ENCODE measurements at regions not wholly inside any gene's neighbourhood (a gene's known extent, or its start where the extent isn't known, plus 50 kb on each side); places are given as distances from the start of the nearest gene placed in this dataset.
A peak's percentile ranks its signal among the peaks of the same experiment; 100 is the strongest.

DNA sequence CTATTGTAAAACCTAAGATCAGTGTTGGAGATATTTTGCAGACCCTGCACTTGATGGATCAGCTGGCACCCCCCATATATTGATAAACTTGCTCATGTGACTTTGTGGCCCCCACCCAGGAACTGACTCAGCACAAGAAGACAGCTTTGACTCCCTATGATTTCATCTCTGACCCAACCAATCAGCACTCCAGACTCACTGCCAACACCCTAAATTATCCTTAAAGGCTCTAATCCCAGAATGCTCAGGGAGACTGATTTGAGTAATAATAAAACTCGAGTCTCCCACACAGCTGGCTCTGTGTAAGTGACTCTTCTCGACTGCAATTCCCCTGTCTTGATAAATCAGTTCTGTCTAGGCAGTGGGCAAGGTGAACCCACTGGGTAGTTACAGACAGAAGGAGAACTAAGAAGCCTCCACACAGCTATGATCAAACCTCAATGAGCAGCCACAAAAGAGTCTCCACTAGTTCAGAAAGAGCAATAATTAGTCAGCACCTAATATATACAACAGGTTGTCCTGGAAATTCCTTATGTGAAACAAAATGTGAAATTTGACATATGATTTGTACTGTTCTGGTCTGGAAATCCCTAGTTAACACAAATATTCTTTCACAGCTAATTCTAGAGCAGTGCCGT is 52.2 kb downstream of the ACTL7B start:
- Histone ChIP-seq H3K4me3 (ENCODE audit: low read depth, low read length) (no peak overlapping the region), H3K9me3 (ENCODE audit: control insufficient read depth, insufficient read depth, low read depth, low read length) (no peaks in the 10 kb centered on the region), H3K9ac (ENCODE audit: low read length) (no peak overlapping the region), H3K36me3 (ENCODE audit: control insufficient read depth, insufficient read depth, low read length) (no peaks in the 10 kb centered on the region), H3K4me1 (ENCODE audit: control insufficient read depth, insufficient read depth, low read length) (peaks cover 28% of the 10 kb centered on the region), H3K27ac (ENCODE audit: low read depth, low read length) (no peak overlapping the region), H3K27me3 (ENCODE audit: control insufficient read depth, insufficient read depth, low read length) (no peaks in the 10 kb centered on the region)

- no peaks in the 10 kb centered on the region for H3K9me3 ChIP-seq (ENCODE audit: control insufficient read depth, insufficient read depth, low read depth, low read length)
- no peaks in the 10 kb centered on the region for H3K36me3 ChIP-seq (ENCODE audit: control insufficient read depth, insufficient read depth, low read length)
- peaks cover 28% of the 10 kb centered on the region for H3K4me1 ChIP-seq (ENCODE audit: control insufficient read depth, insufficient read depth, low read length)
- no peak overlapping the region for H3K27ac ChIP-seq (ENCODE audit: low read depth, low read length)
- no peaks in the 10 kb centered on the region for H3K27me3 ChIP-seq (ENCODE audit: control insufficient read depth, insufficient read depth, low read length)
- H3K9ac ChIP-seq (ENCODE audit: low read length), result no peak overlapping the region
- H3K4me3 ChIP-seq (ENCODE audit: low read depth, low read length), result no peak overlapping the region
Observed at GRCh38 chr9:108802967-108803366, 52.8 kb downstream of the ACTL7B start.

GRCh38 chr9:108801949-108802348 is 53.8 kb downstream of the ACTL7B start:
- no peaks in the 10 kb centered on the region for H3K36me3 ChIP-seq (ENCODE audit: control insufficient read depth, insufficient read depth, low read length)
- H3K9me3 ChIP-seq (ENCODE audit: control insufficient read depth, insufficient read depth, low read depth, low read length), result no peaks in the 10 kb centered on the region
- H3K4me1 ChIP-seq (ENCODE audit: control insufficient read depth, insufficient read depth, low read length), result peaks cover 28% of the 10 kb centered on the region
- H3K9ac ChIP-seq (ENCODE audit: low read length), result no peak overlapping the region
- no peaks in the 10 kb centered on the region for H3K27me3 ChIP-seq (ENCODE audit: control insufficient read depth, insufficient read depth, low read length)
- no peak overlapping the region for H3K27ac ChIP-seq (ENCODE audit: low read depth, low read length)
- 0 out of 2 replicates have a peak overlapping the region, but pooled peaks have one; percentile 8 for H3K4me3 ChIP-seq (ENCODE audit: low read depth, low read length)

DNA sequence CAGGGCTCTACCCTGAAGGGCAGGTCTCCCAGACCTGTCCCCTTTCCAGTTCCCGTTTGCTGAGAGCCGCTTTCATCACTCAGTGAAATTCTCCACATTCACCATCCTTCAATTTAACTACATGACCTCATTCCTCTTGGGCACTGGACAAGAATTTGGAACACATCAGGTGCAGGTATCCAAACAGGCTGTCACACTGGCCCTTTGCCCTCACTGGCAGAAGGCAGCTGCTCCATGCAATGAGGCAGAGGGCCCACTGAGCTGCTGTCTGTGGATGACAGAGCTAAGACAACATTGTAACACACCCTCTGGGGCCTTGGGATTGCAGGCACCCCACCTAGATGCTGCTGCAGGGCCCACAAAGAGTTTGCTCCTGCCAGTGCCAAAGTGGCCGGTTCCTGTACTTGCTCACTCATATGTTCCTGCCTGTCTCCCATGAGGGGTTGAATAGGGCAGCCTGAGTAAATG is 55.1 kb downstream of the ACTL7B start:
- H3K27ac ChIP-seq (ENCODE audit: low read depth, low read length), result no peak overlapping the region
- H3K4me3 ChIP-seq (ENCODE audit: low read depth, low read length), result no peak overlapping the region
- no peaks in the 10 kb centered on the region for H3K36me3 ChIP-seq (ENCODE audit: control insufficient read depth, insufficient read depth, low read length)
- peaks cover 24% of the 10 kb centered on the region for H3K4me1 ChIP-seq (ENCODE audit: control insufficient read depth, insufficient read depth, low read length)
- H3K9ac ChIP-seq (ENCODE audit: low read length), result no peak overlapping the region
- no peaks in the 10 kb centered on the region for H3K27me3 ChIP-seq (ENCODE audit: control insufficient read depth, insufficient read depth, low read length)
- no peaks in the 10 kb centered on the region for H3K9me3 ChIP-seq (ENCODE audit: control insufficient read depth, insufficient read depth, low read depth, low read length)

GRCh38 chr9:108793573-108793972 is 62.2 kb downstream of the ACTL7B start:
- H3K27me3 ChIP-seq (ENCODE audit: control insufficient read depth, insufficient read depth, low read length), result no peaks in the 10 kb centered on the region
- no peak overlapping the region for H3K27ac ChIP-seq (ENCODE audit: low read depth, low read length)
- no peak overlapping the region for H3K9ac ChIP-seq (ENCODE audit: low read length)
- no peak overlapping the region for H3K4me3 ChIP-seq (ENCODE audit: low read depth, low read length)
- peaks cover 9% of the 10 kb centered on the region for H3K9me3 ChIP-seq (ENCODE audit: control insufficient read depth, insufficient read depth, low read depth, low read length)
- H3K4me1 ChIP-seq (ENCODE audit: control insufficient read depth, insufficient read depth, low read length), result no peaks in the 10 kb centered on the region
- no peaks in the 10 kb centered on the region for H3K36me3 ChIP-seq (ENCODE audit: control insufficient read depth, insufficient read depth, low read length)

- Histone ChIP-seq H3K36me3 (ENCODE audit: control insufficient read depth, insufficient read depth, low read length) (no peaks in the 10 kb centered on the region), H3K4me1 (ENCODE audit: control insufficient read depth, insufficient read depth, low read length) (peaks cover 12% of the 10 kb centered on the region), H3K27ac (ENCODE audit: low read depth, low read length) (no peak overlapping the region), H3K27me3 (ENCODE audit: control insufficient read depth, insufficient read depth, low read length) (no peaks in the 10 kb centered on the region), H3K4me3 (ENCODE audit: low read depth, low read length) (no peak overlapping the region), H3K9me3 (ENCODE audit: control insufficient read depth, insufficient read depth, low read depth, low read length) (peaks cover 9% of the 10 kb centered on the region), H3K9ac (ENCODE audit: low read length) (no peak overlapping the region)
Observed at GRCh38 chr9:108789742-108790141, 66.0 kb downstream of the ACTL7B start.

DNA sequence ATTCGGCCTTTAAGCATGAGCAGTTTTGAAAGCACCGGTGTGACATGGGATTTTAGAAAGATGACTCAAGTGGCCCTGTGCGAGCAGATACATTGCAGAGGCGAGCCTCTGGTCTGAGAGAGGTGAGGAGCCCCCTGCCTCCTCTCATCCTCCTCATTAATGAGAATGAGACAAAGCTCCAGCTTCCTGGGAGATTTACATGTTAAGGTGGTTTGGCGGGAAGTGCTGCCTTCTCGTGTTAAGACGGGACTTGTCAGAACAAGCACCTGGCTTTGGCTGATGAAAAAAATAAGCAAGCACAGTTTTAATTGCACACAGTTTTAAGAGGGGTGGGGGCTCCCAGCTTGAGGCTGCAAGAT is 68.1 kb downstream of the ACTL7B start:
- Histone ChIP-seq H3K4me3 (ENCODE audit: low read depth, low read length) (no peak overlapping the region), H3K36me3 (ENCODE audit: control insufficient read depth, insufficient read depth, low read length) (no peaks in the 10 kb centered on the region), H3K27me3 (ENCODE audit: control insufficient read depth, insufficient read depth, low read length) (no peaks in the 10 kb centered on the region), H3K27ac (ENCODE audit: low read depth, low read length) (no peak overlapping the region), H3K9me3 (ENCODE audit: control insufficient read depth, insufficient read depth, low read depth, low read length) (peaks cover 5% of the 10 kb centered on the region), H3K9ac (ENCODE audit: low read length) (no peak overlapping the region), H3K4me1 (ENCODE audit: control insufficient read depth, insufficient read depth, low read length) (peaks cover 18% of the 10 kb centered on the region)

DNA sequence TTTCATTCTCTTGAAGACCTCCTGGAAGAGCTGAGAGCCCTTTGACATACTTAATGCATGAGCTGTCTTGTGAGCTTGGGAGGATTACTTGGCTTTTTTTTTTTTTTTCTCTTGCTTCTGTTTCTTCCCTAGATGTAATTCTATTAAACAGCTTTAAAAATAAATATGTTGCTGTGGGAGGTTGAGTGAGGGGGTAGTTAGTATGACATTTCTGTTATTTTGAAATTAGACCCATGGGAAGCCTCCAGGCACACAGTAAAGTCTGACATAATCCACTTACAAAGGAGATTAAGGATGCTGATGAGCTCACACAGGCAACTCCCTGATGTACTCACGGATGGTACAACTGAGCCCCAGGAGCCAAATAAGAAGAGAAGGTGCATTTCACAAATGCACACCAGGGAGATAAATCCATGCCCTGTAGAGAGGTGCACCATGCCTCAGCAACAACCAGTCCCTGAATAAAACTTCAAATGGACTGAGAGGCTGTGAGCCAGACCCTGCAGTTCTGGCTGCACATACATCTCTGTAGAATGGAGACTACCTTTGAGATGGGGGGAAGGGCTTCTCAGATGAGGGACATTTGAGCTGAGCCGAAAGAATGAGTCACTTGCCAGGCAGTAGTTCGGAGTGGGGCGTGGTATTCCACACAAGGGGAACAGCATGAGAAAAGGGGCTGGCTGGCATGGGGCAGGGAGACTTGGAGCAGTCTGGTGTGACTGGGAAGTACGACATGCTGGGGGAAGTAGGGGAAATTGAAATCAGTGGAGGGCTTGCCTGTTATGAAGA is 68.7 kb downstream of the ACTL7B start:
- Histone ChIP-seq H3K4me1 (ENCODE audit: control insufficient read depth, insufficient read depth, low read length) (peaks cover 18% of the 10 kb centered on the region), H3K36me3 (ENCODE audit: control insufficient read depth, insufficient read depth, low read length) (no peaks in the 10 kb centered on the region), H3K4me3 (ENCODE audit: low read depth, low read length) (no peak overlapping the region), H3K9me3 (ENCODE audit: control insufficient read depth, insufficient read depth, low read depth, low read length) (peaks cover 2% of the 10 kb centered on the region; the same call in 1 of the 2 replicates), H3K27ac (ENCODE audit: low read depth, low read length) (no peak overlapping the region), H3K27me3 (ENCODE audit: control insufficient read depth, insufficient read depth, low read length) (no peaks in the 10 kb centered on the region), H3K9ac (ENCODE audit: low read length) (no peak overlapping the region)

DNA sequence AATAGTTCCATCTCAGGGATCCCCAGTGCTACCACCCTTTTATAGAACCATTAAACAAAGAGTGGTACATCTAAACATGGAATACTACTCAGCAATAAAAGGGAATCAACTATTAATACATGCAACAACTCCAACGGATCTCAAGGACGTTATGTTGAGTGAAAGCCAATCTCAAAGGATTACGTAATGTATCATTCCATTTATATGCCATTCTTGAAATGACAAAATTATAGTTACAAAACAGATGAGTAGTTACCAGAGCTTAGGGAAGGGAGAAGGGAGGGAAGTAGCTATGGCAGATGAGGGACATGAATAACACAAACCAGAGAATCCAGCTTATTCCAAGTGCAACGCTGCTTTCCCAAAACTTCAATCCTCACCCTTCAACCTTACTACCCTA is 69.5 kb downstream of the ACTL7B start:
- Histone ChIP-seq H3K4me3 (ENCODE audit: low read depth, low read length) (no peak overlapping the region), H3K27ac (ENCODE audit: low read depth, low read length) (no peak overlapping the region), H3K9ac (ENCODE audit: low read length) (no peak overlapping the region), H3K4me1 (ENCODE audit: control insufficient read depth, insufficient read depth, low read length) (peaks cover 19% of the 10 kb centered on the region), H3K36me3 (ENCODE audit: control insufficient read depth, insufficient read depth, low read length) (no peaks in the 10 kb centered on the region), H3K27me3 (ENCODE audit: control insufficient read depth, insufficient read depth, low read length) (no peaks in the 10 kb centered on the region), H3K9me3 (ENCODE audit: control insufficient read depth, insufficient read depth, low read depth, low read length) (no peaks in the 10 kb centered on the region; the same call in 1 of the 2 replicates)

GRCh38 chr9:108784998-108785397 is 70.8 kb downstream of the ACTL7B start:
- peaks cover 25% of the 10 kb centered on the region for H3K4me1 ChIP-seq (ENCODE audit: control insufficient read depth, insufficient read depth, low read length)
- H3K9ac ChIP-seq (ENCODE audit: low read length), result no peak overlapping the region
- no peak overlapping the region for H3K27ac ChIP-seq (ENCODE audit: low read depth, low read length)
- no peaks in the 10 kb centered on the region; the same call in 1 of the 2 replicates for H3K9me3 ChIP-seq (ENCODE audit: control insufficient read depth, insufficient read depth, low read depth, low read length)
- H3K27me3 ChIP-seq (ENCODE audit: control insufficient read depth, insufficient read depth, low read length), result no peaks in the 10 kb centered on the region
- H3K4me3 ChIP-seq (ENCODE audit: low read depth, low read length), result no peak overlapping the region
- H3K36me3 ChIP-seq (ENCODE audit: control insufficient read depth, insufficient read depth, low read length), result no peaks in the 10 kb centered on the region

- no peak overlapping the region for H3K9ac ChIP-seq (ENCODE audit: low read length)
- H3K4me3 ChIP-seq (ENCODE audit: low read depth, low read length), result no peak overlapping the region
- no peaks in the 10 kb centered on the region; the same call in 1 of the 2 replicates for H3K9me3 ChIP-seq (ENCODE audit: control insufficient read depth, insufficient read depth, low read depth, low read length)
- no peak overlapping the region for H3K27ac ChIP-seq (ENCODE audit: low read depth, low read length)
- H3K36me3 ChIP-seq (ENCODE audit: control insufficient read depth, insufficient read depth, low read length), result no peaks in the 10 kb centered on the region
- peaks cover 31% of the 10 kb centered on the region for H3K4me1 ChIP-seq (ENCODE audit: control insufficient read depth, insufficient read depth, low read length)
- no peaks in the 10 kb centered on the region for H3K27me3 ChIP-seq (ENCODE audit: control insufficient read depth, insufficient read depth, low read length)
Observed at GRCh38 chr9:108783731-108784495, 71.9 kb downstream of the ACTL7B start.

Measured in HUES6 (cell line).